GM18951 (cell line): ENCODE measurements at regions not wholly inside any gene's neighbourhood (a gene's known extent, or its start where the extent isn't known, plus 50 kb on each side); places are given as distances from the start of the nearest gene placed in this dataset.

Experiments
- POLR2A ChIP-seq: IDR thresholded peaks from 4 replicates; pipeline ENCODE4 v1.6.1; 2011; ENCODE audit warnings: mild to moderate bottlenecking; ENCODE audit not compliant: insufficient read length, insufficient read depth; ENCODE audit errors: extremely low read depth
- in situ Hi-C: fragments of 300-500 bp; cut with MboI; formaldehyde crosslinking; loops from one replicate; pipeline ENCODE4 v1.12.0; 2022; ENCODE audit warnings: low sequenced_read_pairs, mixed read lengths, inconsistent platforms; ENCODE audit not compliant: unreplicated experiment

GRCh38 chr4:126956184-126956897 lies 676.4 kb upstream of the INTU start:
- in situ Hi-C loops, result no loop called here
- no peak for TF ChIP-seq POLR2A

DNA sequence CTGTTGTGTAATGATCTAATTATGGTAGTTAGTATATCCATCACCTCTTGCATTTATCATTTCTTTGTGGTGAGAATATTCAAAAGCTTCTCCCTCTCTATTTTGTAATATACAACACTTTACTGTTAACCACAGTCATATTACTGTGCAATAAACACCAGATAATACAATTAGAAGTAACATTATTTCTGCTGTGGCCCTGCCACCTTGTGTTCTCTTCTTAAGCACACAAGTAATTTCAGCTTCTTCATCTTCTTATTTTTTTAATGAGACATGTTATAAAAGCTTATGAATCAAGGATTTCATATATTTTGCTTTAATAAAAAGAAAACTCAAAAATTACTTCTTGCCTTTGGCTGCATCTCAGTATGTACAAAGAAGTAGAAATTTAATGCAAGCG lies 675.2 kb upstream of the INTU start:
- in situ Hi-C loops, result no loop called here
- no peak for TF ChIP-seq POLR2A

DNA sequence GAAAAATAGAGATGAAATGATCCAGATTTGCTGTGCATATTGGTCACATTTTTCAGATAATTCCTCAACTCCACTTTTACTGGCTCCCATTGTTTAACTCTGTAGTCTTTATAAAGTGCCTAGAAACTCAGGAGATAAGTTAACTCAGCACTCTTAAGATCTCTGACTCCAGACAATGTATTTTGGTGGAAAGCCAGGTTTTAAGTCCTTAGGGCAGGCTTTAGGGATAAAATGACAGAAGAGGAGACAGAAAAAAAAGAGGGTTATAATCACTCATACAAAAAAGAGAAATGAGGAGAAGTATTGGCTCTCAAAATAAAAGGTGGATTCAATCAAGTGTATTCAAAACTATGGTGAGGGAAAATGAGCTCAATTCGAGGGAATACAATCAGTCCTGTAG lies 674.8 kb upstream of the INTU start:
- no peak for TF ChIP-seq POLR2A
- in situ Hi-C loops, result no loop called here

DNA sequence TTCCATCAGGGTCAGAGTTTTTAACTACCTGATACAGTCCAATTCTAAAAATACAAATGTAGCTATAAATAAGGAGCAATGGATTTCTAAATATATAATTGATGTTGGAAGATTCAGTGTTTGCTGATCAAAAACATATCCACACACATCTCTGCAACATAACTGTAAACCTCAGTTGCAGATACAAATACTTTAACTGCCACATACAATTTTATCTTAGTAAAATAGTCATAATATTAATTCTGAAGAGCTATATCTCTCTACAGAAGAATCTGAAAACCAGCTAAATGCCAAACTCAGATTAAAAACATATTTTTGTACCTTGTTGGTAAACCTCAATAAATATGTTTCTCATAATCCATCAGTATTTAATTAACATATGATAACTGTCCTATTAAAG lies 674.3 kb upstream of the INTU start:
- in situ Hi-C loops, result no loop called here
- no peak for TF ChIP-seq POLR2A

- no peak for TF ChIP-seq POLR2A
- in situ Hi-C loops, result no loop called here
Measured at GRCh38 chr4:126959056-126959745, 673.6 kb upstream of the INTU start.

DNA sequence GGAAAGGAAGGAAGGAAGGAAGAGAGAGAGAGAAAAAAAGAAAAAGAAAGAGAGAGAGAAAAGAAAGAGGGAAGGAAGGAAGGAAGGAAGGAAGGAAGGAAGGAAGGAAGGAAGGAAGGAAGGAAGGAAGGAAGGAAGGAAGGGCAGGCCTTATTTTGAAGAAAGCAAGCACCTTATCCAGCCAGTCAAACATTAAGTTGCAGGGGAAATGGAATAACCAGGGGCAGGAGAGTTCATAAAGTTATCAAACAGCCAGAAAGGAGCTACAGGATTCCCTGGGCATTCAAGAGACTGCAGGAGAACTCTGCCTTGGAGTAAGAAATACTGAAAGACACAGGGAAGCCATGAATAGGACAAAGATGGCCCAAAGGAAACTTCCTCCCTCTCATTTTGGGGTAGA lies 672.0 kb upstream of the INTU start:
- TF ChIP-seq POLR2A, result no peak
- in situ Hi-C loops, result no loop called here

DNA sequence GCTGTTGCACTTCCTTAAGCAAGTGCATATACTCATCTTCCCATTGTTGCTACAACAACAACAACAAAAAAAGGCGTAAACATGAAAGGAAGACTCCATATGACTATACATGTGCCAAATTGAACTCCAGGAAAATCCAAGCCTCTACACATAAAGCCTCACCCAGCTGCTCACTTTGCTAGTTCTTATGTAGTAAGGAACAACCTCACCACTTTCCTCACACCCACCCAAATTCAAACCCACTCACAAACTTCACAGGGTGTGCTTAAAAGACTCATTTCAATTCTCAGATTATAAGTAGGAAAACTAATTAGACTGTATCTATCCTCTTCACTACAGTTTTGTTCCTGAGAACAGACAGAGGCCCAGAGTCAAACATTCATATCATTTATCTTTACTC lies 671.1 kb upstream of the INTU start:
- TF ChIP-seq POLR2A, result no peak
- in situ Hi-C loops, result no loop called here

DNA sequence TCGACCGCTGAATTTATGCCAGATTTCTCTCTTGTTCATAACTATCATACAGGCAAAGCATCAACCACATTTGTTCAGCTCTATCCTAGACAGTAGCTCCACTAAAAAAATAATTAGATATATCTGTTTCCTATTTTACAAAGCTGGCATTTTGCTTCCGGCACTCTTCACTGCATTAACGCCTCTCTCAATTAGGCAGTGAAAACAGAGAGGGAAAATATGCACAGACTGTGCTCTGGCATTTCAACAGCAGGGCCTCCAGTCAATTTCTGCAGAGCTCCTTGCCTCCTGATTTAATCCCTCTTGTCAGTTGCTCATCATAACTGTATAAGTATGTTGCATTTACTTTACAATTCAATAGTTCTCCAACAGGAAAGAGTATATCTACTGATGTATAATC lies 666.9 kb upstream of the INTU start:
- in situ Hi-C loops, result no loop called here
- TF ChIP-seq POLR2A, result no peak

- in situ Hi-C loops, result no loop called here
- TF ChIP-seq POLR2A, result no peak
Measured at GRCh38 chr4:126969360-126970235, 663.2 kb upstream of the INTU start.

- in situ Hi-C loops, result no loop called here
- TF ChIP-seq POLR2A, result no peak
Measured at GRCh38 chr4:126973201-126973600, 659.6 kb upstream of the INTU start.

DNA sequence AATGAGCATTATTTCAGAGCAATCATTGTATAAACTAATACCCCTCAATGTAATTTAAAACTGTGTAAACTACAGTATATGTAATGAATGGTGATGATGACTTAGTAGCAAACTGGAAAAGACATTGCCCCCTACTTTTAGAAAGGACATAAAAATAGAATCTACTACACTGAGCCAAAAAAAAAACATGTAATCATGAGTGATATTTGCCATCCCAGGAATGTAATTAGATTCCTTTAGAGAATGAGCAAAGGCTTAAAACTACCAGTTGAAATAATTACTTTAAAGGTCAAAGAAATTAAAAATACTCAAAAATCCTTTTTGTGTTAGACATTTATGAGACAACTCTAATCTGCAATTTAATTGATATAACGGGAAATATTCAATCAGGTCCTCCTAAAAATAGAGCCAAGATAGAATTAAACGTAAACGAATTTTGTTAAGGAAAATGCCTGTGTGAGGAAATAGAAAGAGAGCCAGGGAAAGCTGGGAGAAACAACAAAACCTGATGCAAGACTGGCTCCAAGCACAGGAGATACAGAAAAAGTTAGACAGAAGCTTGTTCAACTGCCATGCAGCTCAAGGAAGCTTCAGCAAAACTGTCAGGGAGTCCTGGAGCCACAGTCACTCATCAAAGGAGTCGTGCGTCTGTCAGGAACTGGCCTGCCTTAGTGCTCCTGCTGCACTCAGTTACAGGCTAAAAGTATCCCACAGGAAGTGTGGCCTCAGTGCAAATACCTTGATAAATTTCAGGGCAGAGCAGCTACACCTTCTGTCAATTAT lies 655.7 kb upstream of the INTU start:
- TF ChIP-seq POLR2A, result no peak
- in situ Hi-C loops, result no loop called here

- in situ Hi-C loops, result no loop called here
- TF ChIP-seq POLR2A, result no peak
Measured at GRCh38 chr4:126986005-126986404, 646.8 kb upstream of the INTU start.

DNA sequence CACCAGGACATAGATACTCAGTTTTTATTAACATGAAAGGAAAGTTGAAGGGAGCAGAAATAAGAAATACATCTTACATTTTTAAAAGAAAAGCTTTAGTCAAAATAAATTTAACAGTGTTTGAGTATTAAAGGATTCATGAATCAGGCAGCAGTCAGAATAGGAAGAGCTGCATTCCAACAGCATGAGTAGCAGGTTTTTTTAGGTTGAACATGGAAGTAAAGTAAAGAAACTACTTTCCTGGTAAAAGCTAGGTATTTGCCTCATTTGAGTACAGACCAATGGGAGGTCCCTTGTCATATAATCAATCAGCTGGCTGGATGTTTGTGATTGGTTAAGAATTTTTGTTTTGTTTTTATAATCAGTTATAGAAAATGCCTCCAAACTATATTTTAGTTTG lies 645.9 kb upstream of the INTU start:
- in situ Hi-C loops, result no loop called here
- TF ChIP-seq POLR2A, result no peak
